Spleen (tissue), 11 donors: ENCODE measurements at regions not wholly inside any gene's neighbourhood (a gene's known extent, or its start where the extent isn't known, plus 50 kb on each side); places are given as distances from the start of the nearest gene placed in this dataset.

Experiments
- DNase-seq: peaks from one replicate; pipeline ENCODE4 v3.0.0-alpha.2; 2020
- H3K27ac ChIP-seq, 8 donors: fragments of 200-600 bp; sonication (generic) in 7 of 8; 1 replicate in 4 of 8; 2 replicates in 4 of 8; pipeline versions ENCODE4 v1.5.0 to v1.8.0; 2016 to 2021; ENCODE audit warnings: inconsistent platforms in 4 of 8, mild to moderate bottlenecking in 4 of 8, moderate library complexity in 1 of 8
- H3K27me3 ChIP-seq, 7 donors: fragments of 200-600 bp; sonication (generic) in 6 of 7; replicated peaks in 1 of 7; 1 replicate in 4 of 7; 2 replicates in 3 of 7; pipeline versions ENCODE4 v1.5.0 to v1.8.0; 2016 to 2021; ENCODE audit warnings: inconsistent platforms in 3 of 7, mild to moderate bottlenecking in 1 of 7
- H3K36me3 ChIP-seq, 6 donors: fragments of 200-600 bp; sonication (generic) in 5 of 6; 1 replicate in 4 of 6; 2 replicates in 2 of 6; pipeline versions ENCODE4 v1.5.0 to v1.8.0; 2016 to 2021; ENCODE audit warnings: inconsistent platforms in 2 of 6
- H3K4me1 ChIP-seq, 6 donors: fragments of 200-600 bp; sonication (generic) in 5 of 6; 1 replicate in 3 of 6; 2 replicates in 3 of 6; pipeline versions ENCODE4 v1.5.0 to v1.8.0; 2016 to 2021; ENCODE audit warnings: inconsistent platforms in 3 of 6
- H3K4me3 ChIP-seq, 8 donors: fragments of 200-600 bp; sonication (generic) in 7 of 8; 1 replicate in 4 of 8; 2 replicates in 4 of 8; pipeline versions ENCODE4 v1.5.0 to v1.8.0; 2016 to 2021; ENCODE audit warnings: inconsistent platforms in 4 of 8, mild to moderate bottlenecking in 4 of 8, moderate library complexity in 2 of 8
- H3K9me3 ChIP-seq, 8 donors: fragments of 200-600 bp; sonication (generic) in 7 of 8; 1 replicate in 4 of 8; 2 replicates in 4 of 8; pipeline versions ENCODE4 v1.5.0 to v1.8.0; 2016 to 2021; ENCODE audit warnings: inconsistent platforms in 4 of 8
- POLR2A ChIP-seq, 3 donors: fragments of 450-650 bp; IDR thresholded peaks; one replicate each; pipeline ENCODE4 v1.5.1; 2017; ENCODE audit warnings: antibody characterized with exemption in 3 of 3, mild to moderate bottlenecking in 1 of 3
- POLR2AphosphoS5 ChIP-seq, 3 donors: sonication (generic); formaldehyde crosslinking; IDR thresholded peaks; one replicate each; pipeline ENCODE4 v1.5.1; 2017; ENCODE audit warnings: antibody characterized with exemption in 3 of 3
- WGBS, 5 donors: extraction: QIAGEN DNeasy Blood & Tissue Kit in 3 of 5; methylation state at CpG; one replicate each; pipeline versions ENCODE4 v1.1.5 to v1.1.7; 2013 to 2018; 5-methylcytosine and 5-hydroxymethylcytosine counted together
- intact Hi-C: fragments of 100-400 bp; cut with DNase I; formaldehyde crosslinking; loops from one replicate; pipeline ENCODE4 v1.15.0; 2023; ENCODE audit warnings: low total_unique reads
- TF ChIP-seq, protein P1 (sequence below), 11 experiments: fragments of 200-600 bp in 7 of 11; fragments of 450-650 bp in 4 of 11; sonication (generic) in 4 of 11; IDR thresholded peaks in 8 of 11; conservative IDR thresholded peaks in 3 of 11; 1 replicate in 7 of 11; 2 replicates in 4 of 11; pipeline versions ENCODE4 v1.4.0 to v1.8.0; 2016 to 2021; ENCODE audit warnings: antibody characterized with exemption in 11 of 11, inconsistent platforms in 4 of 11, mild to moderate bottlenecking in 1 of 11
- donor health status: healthy with polysubstance abuse.
- donor health status: DM: no; HTN: no; CAD: no; lungs with moderate emphysema.
- donor health status: DM: no; HTN: no; CAD: no.
- donor health status: Bipolar disorder and iron deficiency.
- donor health status: healthy.
- donor health status: DM: no; HTN: no; CAD: no.
- donor health status: DM: yes; HTN: yes; CAD: no.

DNA sequence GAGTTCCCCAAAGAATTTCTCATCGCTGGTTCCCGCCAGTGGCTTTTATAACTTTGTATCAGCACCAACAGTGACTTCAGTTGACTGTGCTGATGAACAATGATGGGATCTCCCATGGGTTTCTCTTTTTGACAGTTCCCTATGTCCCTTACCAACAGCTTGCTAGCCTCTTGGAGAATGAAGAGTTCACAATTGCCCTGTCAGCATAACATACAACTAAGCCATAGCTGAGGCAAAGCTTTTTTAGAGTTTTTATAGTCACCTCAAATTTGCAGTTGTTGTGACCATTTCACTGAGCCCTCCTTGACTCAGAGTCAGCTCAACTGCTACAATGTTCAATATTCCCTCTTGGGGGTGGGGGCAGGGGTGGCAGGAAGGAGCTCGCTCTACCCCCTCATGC is 179.8 kb downstream of the TFEC start:
- H3K27me3 ChIP-seq = peaks cover 0 to 5% (median 0%) of the 10 kb centered on the region in 7 donors
- no peaks in the 10 kb centered on the region for H3K9me3 ChIP-seq
- H3K4me1 ChIP-seq = no peaks in the 10 kb centered on the region
- WGBS, 5 donors = 72 to 92% (median 78%) methylated on average over 3 of the region's 3 CpGs
- no peak overlapping the region for H3K27ac ChIP-seq
- DNase-seq = no peak
- no peaks in the 10 kb centered on the region for H3K36me3 ChIP-seq
- no peak overlapping the region for H3K4me3 ChIP-seq
- intact Hi-C loops = no loop called here
- TF ChIP-seq POLR2AphosphoS5 (IDR thresholded peaks at IDR 0.05) (no peak), POLR2A (IDR thresholded peaks at IDR 0.05) (no peak)
- TF ChIP-seq, protein P1, sequence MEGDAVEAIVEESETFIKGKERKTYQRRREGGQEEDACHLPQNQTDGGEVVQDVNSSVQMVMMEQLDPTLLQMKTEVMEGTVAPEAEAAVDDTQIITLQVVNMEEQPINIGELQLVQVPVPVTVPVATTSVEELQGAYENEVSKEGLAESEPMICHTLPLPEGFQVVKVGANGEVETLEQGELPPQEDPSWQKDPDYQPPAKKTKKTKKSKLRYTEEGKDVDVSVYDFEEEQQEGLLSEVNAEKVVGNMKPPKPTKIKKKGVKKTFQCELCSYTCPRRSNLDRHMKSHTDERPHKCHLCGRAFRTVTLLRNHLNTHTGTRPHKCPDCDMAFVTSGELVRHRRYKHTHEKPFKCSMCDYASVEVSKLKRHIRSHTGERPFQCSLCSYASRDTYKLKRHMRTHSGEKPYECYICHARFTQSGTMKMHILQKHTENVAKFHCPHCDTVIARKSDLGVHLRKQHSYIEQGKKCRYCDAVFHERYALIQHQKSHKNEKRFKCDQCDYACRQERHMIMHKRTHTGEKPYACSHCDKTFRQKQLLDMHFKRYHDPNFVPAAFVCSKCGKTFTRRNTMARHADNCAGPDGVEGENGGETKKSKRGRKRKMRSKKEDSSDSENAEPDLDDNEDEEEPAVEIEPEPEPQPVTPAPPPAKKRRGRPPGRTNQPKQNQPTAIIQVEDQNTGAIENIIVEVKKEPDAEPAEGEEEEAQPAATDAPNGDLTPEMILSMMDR (IDR thresholded peaks at IDR 0.05 in 8 of 11, conservative IDR thresholded peaks at IDR 0.05 in 3 of 11) = no peak

DNA sequence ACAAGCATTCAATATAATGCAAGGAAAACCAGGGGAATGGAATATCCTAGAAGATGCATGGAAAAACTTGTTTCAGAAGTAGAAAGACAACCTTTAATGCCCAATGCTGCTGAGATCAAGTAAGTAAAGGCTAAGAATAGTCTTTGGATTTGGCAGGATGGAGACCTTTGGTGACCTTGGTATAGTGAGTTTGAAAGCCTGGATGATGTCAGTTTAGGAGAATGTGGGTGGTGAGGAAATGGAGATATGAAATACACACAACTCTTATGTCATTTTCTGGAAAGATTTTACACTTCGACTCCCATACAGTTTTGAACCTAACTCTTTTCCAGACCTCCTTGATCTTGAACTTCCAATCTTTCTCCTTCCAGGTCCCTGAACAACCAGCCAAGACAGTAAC is 185.7 kb downstream of the TFEC start:
- Histone ChIP-seq H3K4me3 (no peak overlapping the region), H3K27me3 (peaks cover 0 to 4% (median 0%) of the 10 kb centered on the region in 7 donors), H3K36me3 (no peaks in the 10 kb centered on the region), H3K9me3 (no peaks in the 10 kb centered on the region), H3K4me1 (no peaks in the 10 kb centered on the region), H3K27ac (no peak overlapping the region)
- TF ChIP-seq POLR2AphosphoS5 (IDR thresholded peaks at IDR 0.05) (no peak), POLR2A (IDR thresholded peaks at IDR 0.05) (no peak)
- TF ChIP-seq, protein P1 (IDR thresholded peaks at IDR 0.05 in 8 of 11, conservative IDR thresholded peaks at IDR 0.05 in 3 of 11) = no peak
- intact Hi-C loops = no loop called here
- WGBS, 5 donors = 66 to 88% (median 70%) methylated on average over 1 of the region's 1 CpG
- DNase-seq = no peak

DNA sequence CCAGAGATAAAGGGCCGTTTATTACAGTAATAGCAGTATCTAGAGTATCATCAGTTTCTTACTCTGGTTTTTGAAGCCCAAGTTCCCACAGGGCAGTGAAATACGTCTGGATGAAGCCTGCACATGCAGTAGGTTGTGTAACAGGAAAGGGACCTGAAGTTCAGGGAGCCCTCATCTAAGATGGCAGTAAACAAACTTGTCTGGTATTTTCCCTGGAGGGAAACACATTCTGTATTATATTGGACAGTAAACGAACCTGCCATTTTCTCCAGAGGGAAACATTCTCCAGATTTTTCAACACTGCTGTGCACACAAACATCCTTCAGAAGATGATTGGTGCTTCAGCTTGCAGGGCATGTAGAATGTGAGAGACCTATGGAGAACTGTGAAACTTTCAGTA is 189.9 kb downstream of the TFEC start:
- Histone ChIP-seq H3K27me3 (peaks cover 0 to 4% (median 0%) of the 10 kb centered on the region in 7 donors), H3K36me3 (no peaks in the 10 kb centered on the region), H3K4me3 (no peak overlapping the region), H3K9me3 (no peaks in the 10 kb centered on the region), H3K27ac (no peak overlapping the region), H3K4me1 (no peaks in the 10 kb centered on the region)
- 45 to 69% (median 59%) methylated on average over 3 of the region's 3 CpGs for WGBS, 5 donors
- TF ChIP-seq POLR2AphosphoS5 (IDR thresholded peaks at IDR 0.05) = no peak
- TF ChIP-seq, protein P1 (IDR thresholded peaks at IDR 0.05 in 8 of 11, conservative IDR thresholded peaks at IDR 0.05 in 3 of 11) = no peak
- TF ChIP-seq POLR2A (IDR thresholded peaks at IDR 0.05) = no peak
- intact Hi-C loops = no loop called here
- no peak for DNase-seq

DNA sequence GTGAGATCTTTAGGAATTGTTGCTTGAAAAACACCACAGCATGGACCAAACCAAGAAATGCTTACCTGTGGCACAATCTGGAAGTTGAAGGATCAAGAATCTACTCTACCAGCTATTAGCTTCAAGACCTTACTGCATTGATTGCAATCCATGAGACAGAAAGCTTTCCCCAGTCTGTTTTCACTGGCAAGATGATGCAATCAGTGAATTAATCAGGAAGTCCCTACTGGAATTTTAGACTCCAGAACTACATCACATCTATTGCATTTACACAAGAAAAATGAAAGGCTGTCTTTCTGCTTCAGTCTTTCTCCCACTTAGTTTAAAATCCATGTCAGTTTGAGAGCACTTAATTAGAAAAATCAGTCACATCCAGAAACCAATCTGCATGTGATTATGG is 191.7 kb downstream of the TFEC start:
- Histone ChIP-seq H3K36me3 (no peaks in the 10 kb centered on the region), H3K27ac (no peak overlapping the region), H3K27me3 (peaks cover 0 to 2% (median 0%) of the 10 kb centered on the region in 7 donors), H3K4me1 (no peaks in the 10 kb centered on the region), H3K4me3 (no peak overlapping the region), H3K9me3 (no peaks in the 10 kb centered on the region)
- intact Hi-C loops = no loop called here
- no peak for DNase-seq
- no peak for TF ChIP-seq POLR2AphosphoS5 (IDR thresholded peaks at IDR 0.05)
- TF ChIP-seq, protein P1 (IDR thresholded peaks at IDR 0.05 in 8 of 11, conservative IDR thresholded peaks at IDR 0.05 in 3 of 11) = no peak
- no peak for TF ChIP-seq POLR2A (IDR thresholded peaks at IDR 0.05)
